ENCODE measurements at regions not wholly inside any gene's neighbourhood (a gene's known extent, or its start where the extent isn't known, plus 50 kb on each side); places are given as distances from the start of the nearest gene placed in this dataset.

- ATAC-seq, result no peak
- H3K27ac ChIP-seq (ENCODE audit: low read length), result no peak overlapping the region
- TF ChIP-seq, protein P1, sequence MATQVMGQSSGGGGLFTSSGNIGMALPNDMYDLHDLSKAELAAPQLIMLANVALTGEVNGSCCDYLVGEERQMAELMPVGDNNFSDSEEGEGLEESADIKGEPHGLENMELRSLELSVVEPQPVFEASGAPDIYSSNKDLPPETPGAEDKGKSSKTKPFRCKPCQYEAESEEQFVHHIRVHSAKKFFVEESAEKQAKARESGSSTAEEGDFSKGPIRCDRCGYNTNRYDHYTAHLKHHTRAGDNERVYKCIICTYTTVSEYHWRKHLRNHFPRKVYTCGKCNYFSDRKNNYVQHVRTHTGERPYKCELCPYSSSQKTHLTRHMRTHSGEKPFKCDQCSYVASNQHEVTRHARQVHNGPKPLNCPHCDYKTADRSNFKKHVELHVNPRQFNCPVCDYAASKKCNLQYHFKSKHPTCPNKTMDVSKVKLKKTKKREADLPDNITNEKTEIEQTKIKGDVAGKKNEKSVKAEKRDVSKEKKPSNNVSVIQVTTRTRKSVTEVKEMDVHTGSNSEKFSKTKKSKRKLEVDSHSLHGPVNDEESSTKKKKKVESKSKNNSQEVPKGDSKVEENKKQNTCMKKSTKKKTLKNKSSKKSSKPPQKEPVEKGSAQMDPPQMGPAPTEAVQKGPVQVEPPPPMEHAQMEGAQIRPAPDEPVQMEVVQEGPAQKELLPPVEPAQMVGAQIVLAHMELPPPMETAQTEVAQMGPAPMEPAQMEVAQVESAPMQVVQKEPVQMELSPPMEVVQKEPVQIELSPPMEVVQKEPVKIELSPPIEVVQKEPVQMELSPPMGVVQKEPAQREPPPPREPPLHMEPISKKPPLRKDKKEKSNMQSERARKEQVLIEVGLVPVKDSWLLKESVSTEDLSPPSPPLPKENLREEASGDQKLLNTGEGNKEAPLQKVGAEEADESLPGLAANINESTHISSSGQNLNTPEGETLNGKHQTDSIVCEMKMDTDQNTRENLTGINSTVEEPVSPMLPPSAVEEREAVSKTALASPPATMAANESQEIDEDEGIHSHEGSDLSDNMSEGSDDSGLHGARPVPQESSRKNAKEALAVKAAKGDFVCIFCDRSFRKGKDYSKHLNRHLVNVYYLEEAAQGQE (IDR thresholded peaks at IDR 0.05; ENCODE audit: insufficient read depth in 1 of 2, low read depth in 2 of 2, low read length in 1 of 2), result no peak
- TF ChIP-seq POLR2AphosphoS5 (IDR thresholded peaks at IDR 0.05; ENCODE audit: low read depth, low read length) (no peak), CTCF (IDR thresholded peaks at IDR 0.05) (no peak)
Observed at GRCh38 chr13:69600811-69601210, 506.8 kb upstream of the ATXN8OS start.

GRCh38 chr13:69597088-69597487 is 510.5 kb upstream of the ATXN8OS start:
- Histone ChIP-seq H3K4me3 (ENCODE audit: low read depth in 2 of 2, low read length in 2 of 2) (no peak overlapping the region), H3K36me3 (ENCODE audit: control insufficient read depth, insufficient read depth, low read length) (no peaks in the 10 kb centered on the region), H3K9me3 (ENCODE audit: control insufficient read depth, insufficient read depth, low read depth, low read length) (no peaks in the 10 kb centered on the region), H3K27me3 (ENCODE audit: control insufficient read depth, insufficient read depth, low read length) (no peaks in the 10 kb centered on the region), H3K27ac (ENCODE audit: low read length) (no peak overlapping the region), H3K4me1 (ENCODE audit: control insufficient read depth, insufficient read depth, low read length) (no peaks in the 10 kb centered on the region)
- BruUV-seq (replicated peaks), result no TSS peak
- in situ Hi-C loops (cut with HindIII; ENCODE audit: low pct_unique_long_range_greater_than_20kb, low sequenced_read_pairs), result no loop called here
- DNase-seq (ENCODE audit: low read depth, low spot score) (no peak), ATAC-seq (no peak)
- no peak for TF ChIP-seq CTCF (IDR thresholded peaks at IDR 0.05)
- no peak for TF ChIP-seq TCF7L2 (IDR thresholded peaks at IDR 0.05; ENCODE audit: low read depth, low read length)
- TF ChIP-seq POLR2AphosphoS5 (IDR thresholded peaks at IDR 0.05; ENCODE audit: low read depth, low read length), result no peak
- TF ChIP-seq SIN3A (IDR thresholded peaks at IDR 0.05; ENCODE audit: borderline replicate concordance, insufficient read depth, low read depth, low read length), result no peak
- TF ChIP-seq, protein P1 (IDR thresholded peaks at IDR 0.05; ENCODE audit: insufficient read depth in 1 of 2, low read depth in 2 of 2, low read length in 1 of 2), result no peak
- ChIA-PET POLR2A (no interaction called here), CTCF (interaction anchor here (0.7 kb wide), 1 partner anchor 123 kb away, joined by 4 read pairs; no protein-coding TSS in a partner anchor)
- intact Hi-C loops (cut with micrococcal nuclease; ENCODE audit: unreplicated experiment), result no loop called here

More at GRCh38 chr13:69600811-69601210, 506.8 kb upstream of the ATXN8OS start:
- Histone ChIP-seq H3K9me3 (ENCODE audit: control insufficient read depth, insufficient read depth, low read depth, low read length) (no peaks in the 10 kb centered on the region), H3K36me3 (ENCODE audit: control insufficient read depth, insufficient read depth, low read length) (no peaks in the 10 kb centered on the region), H3K4me1 (ENCODE audit: control insufficient read depth, insufficient read depth, low read length) (no peaks in the 10 kb centered on the region), H3K27me3 (ENCODE audit: control insufficient read depth, insufficient read depth, low read length) (no peaks in the 10 kb centered on the region), H3K4me3 (ENCODE audit: low read depth in 2 of 2, low read length in 2 of 2) (no peak overlapping the region)
- ChIA-PET POLR2A (no interaction called here), CTCF (no interaction called here)
- intact Hi-C loops (cut with micrococcal nuclease; ENCODE audit: unreplicated experiment), result no loop called here
- in situ Hi-C loops (cut with HindIII; ENCODE audit: low pct_unique_long_range_greater_than_20kb, low sequenced_read_pairs), result no loop called here
- no peak for DNase-seq (ENCODE audit: low read depth, low spot score)
- BruUV-seq (replicated peaks), result no TSS peak
